GM06990 (cell line): ENCODE measurements at regions not wholly inside any gene's neighbourhood (a gene's known extent, or its start where the extent isn't known, plus 50 kb on each side); places are given as distances from the start of the nearest gene placed in this dataset.

ENCODE experiments used
- DNase-seq: peaks from one replicate; pipeline ENCODE4 v3.0.0-alpha.2; 2011; ENCODE audit not compliant: insufficient read length; ENCODE audit errors: extremely low read depth
- H3K27me3 ChIP-seq: replicated peaks from 2 replicates; pipeline ENCODE4 v1.6.0; 2011; ENCODE audit warnings: low read length; ENCODE audit not compliant: control insufficient read depth, insufficient read depth
- H3K36me3 ChIP-seq: 2 replicates; pipeline ENCODE4 v1.5.1; 2011; ENCODE audit warnings: low read length; ENCODE audit not compliant: control insufficient read depth, insufficient read depth
- H3K4me3 ChIP-seq: replicated peaks from 2 replicates; pipeline ENCODE4 v1.5.1; 2011; ENCODE audit warnings: low read depth, mild to moderate bottlenecking, control low read depth, low read length
- CTCF ChIP-seq: IDR thresholded peaks from 2 replicates; pipeline ENCODE4 v1.5.1; 2011; ENCODE audit warnings: low read length, control low read depth, mild to moderate bottlenecking, inconsistent platforms; ENCODE audit not compliant: insufficient read depth, poor library complexity, severe bottlenecking

- no peak for TF ChIP-seq CTCF
- H3K4me3 ChIP-seq, result no peak overlapping the region
- no peak for DNase-seq
- no peaks in the 10 kb centered on the region for H3K36me3 ChIP-seq
- H3K27me3 ChIP-seq, result no peaks in the 10 kb centered on the region; the same call in none of the 2 replicates
Measured at GRCh38 chr3:54038391-54038790, 84.0 kb upstream of the CACNA2D3 start.

GRCh38 chr3:54036543-54036942, 85.8 kb upstream of the CACNA2D3 start:
- no peaks in the 10 kb centered on the region; the same call in none of the 2 replicates for H3K27me3 ChIP-seq
- DNase-seq, result no peak
- TF ChIP-seq CTCF, result no peak
- no peaks in the 10 kb centered on the region for H3K36me3 ChIP-seq
- no peak overlapping the region for H3K4me3 ChIP-seq

- Histone ChIP-seq H3K27me3 (no peaks in the 10 kb centered on the region; the same call in 1 of the 2 replicates), H3K36me3 (no peaks in the 10 kb centered on the region), H3K4me3 (no peak overlapping the region)
- TF ChIP-seq CTCF, result no peak
- no peak for DNase-seq
Measured at GRCh38 chr3:54034971-54035370, 87.4 kb upstream of the CACNA2D3 start.

GRCh38 chr3:54033761-54034160, 88.6 kb upstream of the CACNA2D3 start:
- H3K27me3 ChIP-seq, result no peaks in the 10 kb centered on the region; the same call in 1 of the 2 replicates
- H3K36me3 ChIP-seq, result no peaks in the 10 kb centered on the region
- no peak for DNase-seq
- no peak for TF ChIP-seq CTCF
- H3K4me3 ChIP-seq, result no peak overlapping the region

GRCh38 chr3:54032598-54032997, 89.8 kb upstream of the CACNA2D3 start:
- TF ChIP-seq CTCF, result no peak

GRCh38 chr3:54028372-54028771, 94.0 kb upstream of the CACNA2D3 start:
- Histone ChIP-seq H3K4me3 (no peak overlapping the region), H3K27me3 (no peaks in the 10 kb centered on the region), H3K36me3 (no peaks in the 10 kb centered on the region)
- no peak for TF ChIP-seq CTCF
- DNase-seq, result no peak

More at GRCh38 chr3:54032598-54032997, 89.8 kb upstream of the CACNA2D3 start:
- no peaks in the 10 kb centered on the region for H3K36me3 ChIP-seq
- DNase-seq, result no peak
- no peaks in the 10 kb centered on the region; the same call in 1 of the 2 replicates for H3K27me3 ChIP-seq
- no peak overlapping the region for H3K4me3 ChIP-seq
